ENCODE measurements at regions not wholly inside any gene's neighbourhood (a gene's known extent, or its start where the extent isn't known, plus 50 kb on each side); places are given as distances from the start of the nearest gene placed in this dataset.

DNA sequence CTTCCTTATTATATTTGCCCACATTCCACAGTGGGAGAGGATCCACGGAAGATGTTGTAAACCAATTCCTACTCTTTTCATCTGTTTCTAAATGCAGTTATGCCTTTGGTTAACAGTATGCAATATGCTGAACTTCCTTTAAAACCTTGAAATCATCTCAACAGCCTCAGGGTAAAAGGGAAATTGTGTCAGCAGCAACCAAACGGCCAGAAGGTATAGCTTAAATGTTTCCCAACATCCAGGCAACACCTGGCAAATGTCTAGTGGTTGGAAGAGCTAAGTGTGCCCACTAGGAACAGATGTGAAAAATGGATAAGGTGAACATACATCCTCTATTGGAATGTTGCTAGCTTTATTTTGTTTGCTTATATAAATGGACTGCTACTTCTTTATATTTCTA is 164.8 kb downstream of the FAXC start:
- peaks cover 4% of the 10 kb centered on the region for H3K4me1 ChIP-seq (ENCODE audit: low read depth, poor library complexity, severe bottlenecking)

DNA sequence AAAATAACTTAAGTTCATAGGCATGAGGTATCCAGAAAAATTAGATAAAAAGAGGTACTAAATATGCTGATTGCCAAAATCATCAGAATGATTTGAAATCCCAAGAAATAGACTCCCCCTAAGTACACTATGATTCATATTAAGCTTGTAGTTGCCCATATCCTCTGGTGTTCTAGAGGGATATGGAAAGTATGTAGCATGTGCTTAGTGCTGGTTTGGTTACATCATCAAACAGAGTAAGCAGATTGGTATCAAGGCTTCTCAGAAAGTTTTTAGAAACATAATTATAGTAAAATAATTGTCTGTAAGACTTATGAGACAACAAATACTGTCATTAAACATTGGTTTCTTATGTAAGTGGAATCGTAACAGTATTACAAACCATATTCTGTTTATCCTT is 166.4 kb downstream of the FAXC start:
- H3K27me3 ChIP-seq (ENCODE audit: insufficient read depth, low read depth) = no peaks in the 10 kb centered on the region
- H3K9ac ChIP-seq = no peak overlapping the region
- H4K20me1 ChIP-seq (ENCODE audit: insufficient read depth) = no peaks in the 10 kb centered on the region
- no peaks in the 10 kb centered on the region for H3K4me1 ChIP-seq (ENCODE audit: low read depth, poor library complexity, severe bottlenecking)
- no peak overlapping the region for H3K4me2 ChIP-seq
- TF ChIP-seq, protein P1, sequence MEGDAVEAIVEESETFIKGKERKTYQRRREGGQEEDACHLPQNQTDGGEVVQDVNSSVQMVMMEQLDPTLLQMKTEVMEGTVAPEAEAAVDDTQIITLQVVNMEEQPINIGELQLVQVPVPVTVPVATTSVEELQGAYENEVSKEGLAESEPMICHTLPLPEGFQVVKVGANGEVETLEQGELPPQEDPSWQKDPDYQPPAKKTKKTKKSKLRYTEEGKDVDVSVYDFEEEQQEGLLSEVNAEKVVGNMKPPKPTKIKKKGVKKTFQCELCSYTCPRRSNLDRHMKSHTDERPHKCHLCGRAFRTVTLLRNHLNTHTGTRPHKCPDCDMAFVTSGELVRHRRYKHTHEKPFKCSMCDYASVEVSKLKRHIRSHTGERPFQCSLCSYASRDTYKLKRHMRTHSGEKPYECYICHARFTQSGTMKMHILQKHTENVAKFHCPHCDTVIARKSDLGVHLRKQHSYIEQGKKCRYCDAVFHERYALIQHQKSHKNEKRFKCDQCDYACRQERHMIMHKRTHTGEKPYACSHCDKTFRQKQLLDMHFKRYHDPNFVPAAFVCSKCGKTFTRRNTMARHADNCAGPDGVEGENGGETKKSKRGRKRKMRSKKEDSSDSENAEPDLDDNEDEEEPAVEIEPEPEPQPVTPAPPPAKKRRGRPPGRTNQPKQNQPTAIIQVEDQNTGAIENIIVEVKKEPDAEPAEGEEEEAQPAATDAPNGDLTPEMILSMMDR (conservative IDR thresholded peaks at IDR 0.05; ENCODE audit: low read depth, low read length) = no peak
- H3K36me3 ChIP-seq (ENCODE audit: insufficient read depth) = no peaks in the 10 kb centered on the region
- no peak overlapping the region for H3K4me3 ChIP-seq (IDR thresholded peaks at IDR 0.05; ENCODE audit: insufficient read depth, low read depth, low read length)
- H3K79me2 ChIP-seq (ENCODE audit: insufficient read depth, low read depth) = no peaks in the 10 kb centered on the region
- no peak overlapping the region for H2AFZ ChIP-seq (ENCODE audit: low read depth)
- H3K27ac ChIP-seq = no peak overlapping the region

More for the DNA sequence above, 164.8 kb downstream of the FAXC start:
- H3K9ac ChIP-seq = no peak overlapping the region
- H4K20me1 ChIP-seq (ENCODE audit: insufficient read depth) = no peaks in the 10 kb centered on the region
- H2AFZ ChIP-seq (ENCODE audit: low read depth) = no peak overlapping the region
- no peaks in the 10 kb centered on the region for H3K79me2 ChIP-seq (ENCODE audit: insufficient read depth, low read depth)
- H3K27me3 ChIP-seq (ENCODE audit: insufficient read depth, low read depth) = no peaks in the 10 kb centered on the region
- H3K4me3 ChIP-seq (IDR thresholded peaks at IDR 0.05; ENCODE audit: insufficient read depth, low read depth, low read length) = no peak overlapping the region
- H3K4me2 ChIP-seq = no peak overlapping the region
- no peak overlapping the region for H3K27ac ChIP-seq
- TF ChIP-seq, protein P1 (conservative IDR thresholded peaks at IDR 0.05; ENCODE audit: low read depth, low read length) = no peak
- no peaks in the 10 kb centered on the region for H3K36me3 ChIP-seq (ENCODE audit: insufficient read depth)

DNA sequence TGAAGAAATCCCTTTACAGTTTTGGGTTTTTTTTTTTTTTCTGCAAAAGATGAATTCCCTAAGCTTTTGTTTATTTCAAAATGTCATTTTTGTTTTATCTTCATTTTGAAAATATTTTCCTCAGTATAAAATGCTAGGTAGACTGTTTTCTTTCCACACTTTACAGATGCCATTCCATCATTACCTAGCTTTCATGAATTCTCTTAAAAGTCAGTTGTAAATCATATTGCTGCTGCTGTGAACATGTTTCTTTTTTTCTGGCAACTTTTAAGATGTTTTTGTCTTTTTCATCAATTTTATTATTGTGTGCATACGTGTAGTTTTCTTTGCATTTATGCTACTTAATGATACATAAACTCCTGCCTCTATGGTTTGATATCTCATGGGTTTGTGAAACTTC is 168.3 kb downstream of the FAXC start:
- Histone ChIP-seq H3K4me1 (ENCODE audit: low read depth, poor library complexity, severe bottlenecking) (no peaks in the 10 kb centered on the region), H3K27ac (no peak overlapping the region), H3K4me3 (IDR thresholded peaks at IDR 0.05; ENCODE audit: insufficient read depth, low read depth, low read length) (no peak overlapping the region), H2AFZ (ENCODE audit: low read depth) (no peak overlapping the region), H4K20me1 (ENCODE audit: insufficient read depth) (no peaks in the 10 kb centered on the region), H3K9ac (no peak overlapping the region), H3K27me3 (ENCODE audit: insufficient read depth, low read depth) (no peaks in the 10 kb centered on the region), H3K36me3 (ENCODE audit: insufficient read depth) (no peaks in the 10 kb centered on the region), H3K79me2 (ENCODE audit: insufficient read depth, low read depth) (no peaks in the 10 kb centered on the region), H3K4me2 (no peak overlapping the region)
- TF ChIP-seq, protein P1 (conservative IDR thresholded peaks at IDR 0.05; ENCODE audit: low read depth, low read length) = no peak

DNA sequence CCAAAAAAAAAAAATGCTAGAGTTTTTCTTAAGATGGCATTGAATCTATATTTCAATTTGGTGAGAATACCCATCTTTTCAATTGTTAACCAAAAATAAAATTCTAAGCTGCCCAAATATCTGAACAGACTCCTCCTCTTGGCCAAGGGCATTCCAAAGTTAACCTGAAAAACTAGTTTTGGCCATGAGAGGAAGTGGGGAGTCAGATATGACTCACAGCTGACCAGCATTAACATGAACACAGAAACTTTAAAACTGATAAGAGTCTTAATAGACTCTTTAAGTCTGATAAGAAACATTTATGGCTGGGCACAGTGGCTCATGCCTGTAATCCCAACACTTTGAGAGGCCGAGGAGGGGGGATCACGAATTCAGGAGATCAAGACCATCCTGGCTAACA is 171.3 kb downstream of the FAXC start:
- Histone ChIP-seq H3K4me1 (ENCODE audit: low read depth, poor library complexity, severe bottlenecking) (no peaks in the 10 kb centered on the region), H4K20me1 (ENCODE audit: insufficient read depth) (no peaks in the 10 kb centered on the region), H2AFZ (ENCODE audit: low read depth) (no peak overlapping the region), H3K36me3 (ENCODE audit: insufficient read depth) (no peaks in the 10 kb centered on the region), H3K27me3 (ENCODE audit: insufficient read depth, low read depth) (no peaks in the 10 kb centered on the region), H3K27ac (no peak overlapping the region), H3K79me2 (ENCODE audit: insufficient read depth, low read depth) (no peaks in the 10 kb centered on the region), H3K4me2 (no peak overlapping the region), H3K9ac (no peak overlapping the region), H3K4me3 (IDR thresholded peaks at IDR 0.05; ENCODE audit: insufficient read depth, low read depth, low read length) (no peak overlapping the region)
- TF ChIP-seq, protein P1 (conservative IDR thresholded peaks at IDR 0.05; ENCODE audit: low read depth, low read length) = no peak

All from KMS-11 (cell line).